HEK293T (cell line): ENCODE measurements at regions not wholly inside any gene's neighbourhood (a gene's known extent, or its start where the extent isn't known, plus 50 kb on each side); places are given as distances from the start of the nearest gene placed in this dataset.

Source experiments
- CTCF ChIA-PET: fragments of 350-600 bp; formaldehyde crosslinking; extraction: SDS; loops from one replicate; lab custom pipeline; 2021; ENCODE audit warnings: antibody characterized with exemption, inconsistent platforms; lab: Yijun Ruan, JAX
- POLR2A ChIA-PET: fragments of 350-600 bp; formaldehyde crosslinking; extraction: SDS; loops from one replicate; lab custom pipeline; 2020; ENCODE audit warnings: antibody characterized with exemption, inconsistent platforms; lab: Yijun Ruan, JAX
- DNase-seq: peaks from one replicate; pipeline ENCODE4 v3.0.0; 2012; ENCODE audit warnings: mixed read lengths; ENCODE audit errors: extremely low spot score
- ARNT ChIP-seq: fragments of 450-650 bp; IDR thresholded peaks from 2 replicates; pipeline ENCODE4 v1.6.1; 2017; ENCODE audit warnings: mild to moderate bottlenecking
- BHLHE40 ChIP-seq: fragments of 450-650 bp; IDR thresholded peaks from 2 replicates; pipeline ENCODE4 v1.6.1; 2016; ENCODE audit warnings: mild to moderate bottlenecking, moderate library complexity, borderline replicate concordance
- CTBP1 ChIP-seq: fragments of 450-650 bp; IDR thresholded peaks from 2 replicates; pipeline ENCODE4 v1.6.1; 2016; ENCODE audit warnings: borderline replicate concordance
- ELF4 ChIP-seq: fragments of 450-650 bp; IDR thresholded peaks from 2 replicates; pipeline ENCODE4 v1.6.1; 2017; ENCODE audit warnings: antibody characterized with exemption
- FOXA1 ChIP-seq: fragments of 450-650 bp; IDR thresholded peaks from 2 replicates; pipeline ENCODE4 v1.6.1; 2016; ENCODE audit warnings: mild to moderate bottlenecking
- FOXK2 ChIP-seq: fragments of 450-650 bp; IDR thresholded peaks from 2 replicates; pipeline ENCODE4 v1.6.1; 2016; ENCODE audit warnings: mild to moderate bottlenecking
- FOXM1 ChIP-seq: fragments of 450-650 bp; IDR thresholded peaks from 2 replicates; pipeline ENCODE4 v1.6.1; 2017; ENCODE audit warnings: mild to moderate bottlenecking, borderline replicate concordance
- HDGF ChIP-seq: fragments of 450-650 bp; IDR thresholded peaks from 2 replicates; pipeline ENCODE4 v1.6.1; 2017; ENCODE audit warnings: antibody characterized with exemption, borderline replicate concordance
- L3MBTL2 ChIP-seq: fragments of 450-650 bp; conservative IDR thresholded peaks from 2 replicates; pipeline ENCODE4 v1.6.1; 2016; ENCODE audit warnings: mild to moderate bottlenecking
- LEF1 ChIP-seq: fragments of 450-650 bp; IDR thresholded peaks from 2 replicates; pipeline ENCODE4 v1.6.1; 2017; ENCODE audit warnings: mild to moderate bottlenecking, borderline replicate concordance
- NFRKB ChIP-seq: fragments of 450-650 bp; IDR thresholded peaks from 2 replicates; pipeline ENCODE4 v1.6.1; 2016; ENCODE audit warnings: mild to moderate bottlenecking, moderate library complexity
- SP1 ChIP-seq: fragments of 450-650 bp; IDR thresholded peaks from 2 replicates; pipeline ENCODE4 v1.6.1; 2017
- SUZ12 ChIP-seq: fragments of 450-650 bp; IDR thresholded peaks from 2 replicates; pipeline ENCODE4 v1.6.1; 2016; ENCODE audit warnings: mild to moderate bottlenecking
- TARDBP ChIP-seq: fragments of 450-650 bp; IDR thresholded peaks from 2 replicates; pipeline ENCODE4 v1.6.1; 2016
- ZNF384 ChIP-seq: fragments of 450-650 bp; IDR thresholded peaks from 2 replicates; pipeline ENCODE4 v1.6.1; 2016
- TF ChIP-seq, protein P1 (sequence below): fragments of 450-650 bp; IDR thresholded peaks from 2 replicates; pipeline ENCODE4 v1.6.1; 2016

DNA sequence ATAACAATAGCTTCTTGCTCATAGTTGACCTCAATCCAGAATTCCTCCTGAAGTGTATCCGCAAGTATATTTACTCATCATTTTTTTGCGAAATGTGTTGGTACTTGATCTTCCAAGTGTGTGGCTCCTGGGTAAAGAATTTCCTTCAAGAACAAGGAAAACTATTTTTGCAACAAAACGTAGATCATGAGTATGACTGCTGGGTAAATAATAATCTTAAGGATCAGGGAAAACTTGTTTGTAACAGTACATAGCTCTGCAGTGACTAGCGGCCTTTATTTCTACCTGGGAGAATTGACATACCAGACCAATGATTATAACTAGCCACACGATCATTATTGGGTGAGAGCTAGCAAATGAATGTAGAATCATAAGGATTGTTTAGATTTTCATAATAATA is 1311.7 kb downstream of the ARAP2 start:
- POLR2A ChIA-PET: no interaction called here
- DNase-seq: no peak

DNA sequence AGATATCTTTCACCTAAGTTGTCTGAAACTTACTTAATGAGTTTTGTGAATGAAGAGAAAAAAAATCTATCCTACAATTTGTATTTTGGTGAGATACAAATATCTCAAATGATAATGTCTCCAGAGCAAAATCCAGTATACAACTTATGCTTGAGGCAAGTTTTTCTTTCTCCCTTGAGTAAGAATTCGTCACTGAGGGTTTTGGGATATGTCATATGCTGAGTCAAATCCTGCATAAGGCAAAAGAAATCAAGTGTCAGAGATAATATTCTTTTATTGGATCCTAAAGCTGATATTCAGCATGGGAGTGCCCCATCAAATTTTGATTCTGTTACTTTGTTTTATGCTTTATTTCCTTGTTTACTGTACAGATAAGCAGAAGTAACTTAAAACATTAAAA is 1308.6 kb downstream of the ARAP2 start:
- no peak for TF ChIP-seq FOXM1
- TF ChIP-seq LEF1: no peak
- DNase-seq: no peak
- POLR2A ChIA-PET: no interaction called here
- CTCF ChIA-PET: no interaction called here

More for the DNA sequence above, 1311.7 kb downstream of the ARAP2 start:
- CTCF ChIA-PET: no interaction called here
- TF ChIP-seq FOXK2 (no peak), TARDBP (no peak), L3MBTL2 (no peak), HDGF (no peak), SUZ12 (no peak), FOXA1 (no peak), NFRKB (no peak), FOXM1 (no peak)
- TF ChIP-seq, protein P1, sequence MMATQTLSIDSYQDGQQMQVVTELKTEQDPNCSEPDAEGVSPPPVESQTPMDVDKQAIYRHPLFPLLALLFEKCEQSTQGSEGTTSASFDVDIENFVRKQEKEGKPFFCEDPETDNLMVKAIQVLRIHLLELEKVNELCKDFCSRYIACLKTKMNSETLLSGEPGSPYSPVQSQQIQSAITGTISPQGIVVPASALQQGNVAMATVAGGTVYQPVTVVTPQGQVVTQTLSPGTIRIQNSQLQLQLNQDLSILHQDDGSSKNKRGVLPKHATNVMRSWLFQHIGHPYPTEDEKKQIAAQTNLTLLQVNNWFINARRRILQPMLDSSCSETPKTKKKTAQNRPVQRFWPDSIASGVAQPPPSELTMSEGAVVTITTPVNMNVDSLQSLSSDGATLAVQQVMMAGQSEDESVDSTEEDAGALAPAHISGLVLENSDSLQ: no peak

DNA sequence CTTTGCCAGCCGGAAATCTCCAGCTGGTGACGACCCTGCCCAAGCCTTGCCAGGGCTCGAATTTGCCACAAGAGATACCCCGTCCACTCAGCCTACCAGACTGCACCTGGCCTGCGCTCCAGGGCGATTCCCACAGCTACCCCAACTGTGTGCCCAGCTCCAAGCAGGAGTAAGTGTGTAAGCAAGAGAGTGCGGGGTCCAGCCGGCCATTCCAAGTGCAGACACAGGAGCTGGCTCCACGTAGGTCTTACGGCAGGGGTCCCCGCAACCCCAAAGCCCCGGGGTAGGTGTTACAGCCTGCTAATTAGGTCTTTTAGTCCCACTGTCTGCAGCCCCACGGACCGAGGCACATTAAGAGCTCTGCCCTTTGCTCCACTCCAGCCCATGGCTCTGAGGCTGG is 1305.2 kb downstream of the ARAP2 start:
- DNase-seq: no peak
- TF ChIP-seq ZNF384 (no peak), FOXK2 (no peak), BHLHE40 (no peak), CTBP1 (no peak), ELF4 (no peak), LEF1 (no peak), HDGF (no peak), NFRKB (no peak), FOXM1 (no peak), ARNT (no peak), SUZ12 (no peak), FOXA1 (no peak), SP1 (no peak), TARDBP (no peak), L3MBTL2 (no peak)
- TF ChIP-seq, protein P1: no peak
- CTCF ChIA-PET: no interaction called here
- POLR2A ChIA-PET: interaction anchor here (0.6 kb wide), 1 partner anchor 52 kb away, joined by 3 read pairs; no protein-coding TSS in a partner anchor

DNA sequence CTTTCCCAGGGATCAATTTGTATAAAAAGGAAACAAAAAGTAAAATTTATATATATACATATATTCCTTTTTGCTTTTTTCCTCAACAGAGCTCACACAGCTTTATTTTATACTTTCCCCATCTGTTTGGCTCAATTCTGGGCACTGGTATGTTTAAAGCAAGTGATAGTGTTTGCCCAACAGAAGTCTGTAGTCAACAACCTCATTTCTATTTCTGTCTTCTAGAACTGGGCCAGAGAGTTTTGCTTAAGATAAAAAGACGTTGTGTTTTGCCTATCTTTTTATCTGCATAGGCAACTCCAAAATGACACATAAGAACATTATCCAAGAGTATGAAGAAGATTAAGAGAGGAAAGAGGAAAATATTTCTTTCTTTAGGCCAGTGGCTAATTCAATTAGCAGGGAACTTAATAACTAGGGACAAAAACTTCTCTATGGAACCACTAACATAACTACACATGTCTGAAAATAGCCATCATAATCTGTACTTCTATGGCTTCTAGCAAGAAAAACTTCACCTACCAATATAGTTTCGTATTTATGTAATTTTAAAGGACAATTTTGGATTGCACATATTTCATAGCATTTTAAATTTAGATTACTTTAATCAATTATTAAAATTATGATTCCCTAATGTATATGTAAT is 1300.5 kb downstream of the ARAP2 start:
- TF ChIP-seq FOXK2: no peak
- TF ChIP-seq, protein P1: no peak
- ChIA-PET POLR2A (no interaction called here), CTCF (no interaction called here)
- no peak for DNase-seq

DNA sequence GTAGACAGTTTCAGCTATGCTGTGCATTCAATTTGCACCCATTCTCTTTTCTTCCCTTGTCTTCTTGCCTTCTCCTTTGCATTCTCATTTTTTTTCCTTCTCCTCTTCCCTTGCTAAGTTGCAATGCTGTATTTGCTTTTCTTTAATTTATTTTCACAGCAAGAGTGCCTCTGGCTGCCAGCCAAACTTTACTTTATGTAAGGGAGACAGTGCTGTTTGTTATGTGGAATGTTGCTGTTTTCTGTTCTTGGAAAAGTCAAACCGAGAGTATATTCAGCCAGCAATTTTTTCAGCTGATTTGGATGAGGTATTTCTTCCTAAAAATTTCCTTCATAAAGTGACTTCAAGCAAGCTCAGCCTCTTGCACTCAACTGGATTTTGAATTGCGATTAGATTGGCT is 1293.4 kb downstream of the ARAP2 start:
- POLR2A ChIA-PET: no interaction called here
- TF ChIP-seq LEF1 (no peak), HDGF (no peak), ELF4 (no peak), FOXA1 (no peak), TARDBP (no peak), NFRKB (no peak), BHLHE40 (no peak), SUZ12 (no peak), ZNF384 (no peak), FOXK2 (no peak)
- CTCF ChIA-PET: no interaction called here
- DNase-seq: no peak

DNA sequence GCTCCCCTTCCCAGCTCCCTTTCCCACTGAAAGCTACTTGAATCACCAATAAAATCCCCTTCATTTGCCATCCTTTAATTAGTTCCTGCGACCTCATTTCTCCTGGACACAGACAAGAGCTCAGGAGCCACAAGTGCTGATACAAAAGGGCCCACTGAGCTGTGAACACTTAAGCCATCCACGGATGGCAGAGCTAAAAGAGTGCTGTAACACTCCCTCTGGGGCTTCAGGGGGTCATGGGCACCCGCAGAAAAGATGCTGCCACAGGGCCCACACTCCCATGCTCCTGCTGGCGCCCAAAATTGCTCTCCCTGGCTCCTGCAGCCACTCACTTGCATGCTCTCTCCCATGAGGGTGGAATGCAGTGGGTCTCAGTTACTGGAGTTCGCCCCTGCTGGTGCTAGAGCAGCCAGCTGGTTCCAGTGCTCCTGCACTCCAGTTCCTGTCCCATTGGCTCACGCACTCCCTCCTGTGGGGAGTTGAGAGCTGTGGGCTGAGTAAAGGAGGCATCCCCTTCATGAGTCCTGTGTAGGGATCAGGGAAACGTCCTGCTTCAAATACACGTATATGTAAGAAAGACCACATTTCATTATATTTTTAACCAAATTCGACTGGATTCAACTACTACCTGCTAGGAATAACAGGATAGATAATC is 1291.0 kb downstream of the ARAP2 start:
- no peak for TF ChIP-seq FOXM1
- TF ChIP-seq LEF1: no peak
- no peak for TF ChIP-seq SP1
- no peak for TF ChIP-seq L3MBTL2
- no peak for TF ChIP-seq ARNT
- no peak for TF ChIP-seq SUZ12
- no peak for TF ChIP-seq HDGF
- TF ChIP-seq, protein P1: no peak
- TF ChIP-seq BHLHE40: no peak
- no peak for TF ChIP-seq TARDBP
- TF ChIP-seq ZNF384: no peak
- no peak for TF ChIP-seq FOXA1
- TF ChIP-seq CTBP1: no peak
- no peak for TF ChIP-seq FOXK2
- TF ChIP-seq NFRKB: no peak
- TF ChIP-seq ELF4: no peak
- ChIA-PET CTCF (interaction anchor here (1.2 kb wide), 1 partner anchor 12 kb away, joined by 3 read pairs; no protein-coding TSS in a partner anchor), POLR2A (no interaction called here)
- DNase-seq: peak; percentile 40
